Fibroblast of skin of right quadriceps (primary cell): ENCODE measurements at regions not wholly inside any gene's neighbourhood (a gene's known extent, or its start where the extent isn't known, plus 50 kb on each side); places are given as distances from the start of the nearest gene placed in this dataset.
A peak's percentile ranks its signal among the peaks of the same experiment; 100 is the strongest.
"Not testable (repeated sequence)": the region's sequence is repeated elsewhere in the genome, so short reads cannot be mapped to it uniquely, and the experiment has no call there.

Experiments used
- DNase-seq: peaks from one replicate; pipeline ENCODE4 v3.0.0-alpha.2; 2013

DNA sequence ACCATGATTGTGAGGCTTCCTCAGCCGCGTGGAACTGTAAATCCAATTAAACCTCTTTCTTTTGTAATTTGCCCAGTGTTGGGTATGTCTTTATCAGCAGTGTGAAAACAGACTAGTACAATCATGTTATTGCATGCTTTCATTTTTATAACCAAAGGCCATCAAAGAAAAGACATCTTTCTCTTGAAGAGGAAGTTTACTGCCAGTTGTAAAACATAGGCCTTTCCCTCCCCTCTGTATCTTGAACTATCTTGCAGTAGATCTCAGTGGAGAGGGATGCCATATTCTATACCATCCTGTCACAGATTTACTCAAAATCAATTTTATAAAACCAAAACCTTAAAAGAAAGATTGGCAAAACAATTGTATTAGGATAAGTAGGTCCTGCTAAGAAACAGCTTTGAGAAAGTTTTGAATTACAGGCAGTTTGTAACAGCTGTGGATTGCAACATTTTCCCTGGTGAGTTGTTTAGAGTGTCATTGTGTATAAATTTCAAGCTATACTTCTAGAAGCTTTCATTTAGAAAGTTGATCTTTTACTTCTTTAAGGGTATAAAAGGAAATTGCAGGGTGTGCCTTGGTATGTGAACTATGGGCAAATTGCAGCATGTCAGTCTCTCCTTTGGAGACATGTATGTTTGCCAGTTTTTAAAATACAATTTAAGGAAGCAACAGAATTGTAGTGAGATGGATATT, 128.0 kb downstream of the ATP23 start:
- peak; percentile 46 for DNase-seq

DNA sequence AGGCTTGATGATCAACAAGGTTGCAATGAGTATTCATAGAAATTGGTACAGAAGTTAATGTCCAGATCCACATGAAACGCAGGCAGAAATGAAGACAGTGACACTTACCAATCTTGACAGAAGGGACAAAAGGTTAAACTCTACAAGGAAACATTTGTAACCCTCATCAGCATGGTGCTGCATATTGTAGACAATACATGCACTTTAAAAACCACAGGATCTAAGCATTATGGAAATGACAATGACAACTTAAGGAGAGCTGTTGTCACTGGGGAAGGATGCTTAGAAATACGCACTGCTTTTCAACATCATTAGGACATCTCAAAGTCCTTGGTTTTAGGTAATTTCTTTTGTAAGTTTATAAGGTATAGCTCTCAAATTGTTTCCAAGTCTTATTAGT, 130.6 kb downstream of the ATP23 start:
- no peak for DNase-seq

DNA sequence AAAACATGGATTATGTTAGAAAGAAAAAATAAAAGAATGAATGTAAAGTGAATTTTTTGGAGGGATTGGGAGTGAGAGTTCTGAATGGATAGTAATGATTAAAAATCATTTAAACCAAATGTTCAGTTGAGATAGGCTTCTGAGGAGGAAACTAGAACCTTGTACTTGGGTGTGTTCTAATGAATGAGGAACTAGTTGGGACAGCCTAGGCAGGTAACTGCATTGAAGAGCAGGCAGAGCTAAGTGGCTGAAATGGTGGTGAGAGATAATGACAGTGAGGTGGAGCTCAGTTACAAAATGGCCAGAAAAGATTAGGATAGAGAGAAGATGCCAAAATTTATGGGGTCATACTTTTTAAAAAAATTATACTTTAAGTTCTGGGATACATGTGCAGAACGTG, 132.9 kb downstream of the ATP23 start:
- no peak for DNase-seq

DNA sequence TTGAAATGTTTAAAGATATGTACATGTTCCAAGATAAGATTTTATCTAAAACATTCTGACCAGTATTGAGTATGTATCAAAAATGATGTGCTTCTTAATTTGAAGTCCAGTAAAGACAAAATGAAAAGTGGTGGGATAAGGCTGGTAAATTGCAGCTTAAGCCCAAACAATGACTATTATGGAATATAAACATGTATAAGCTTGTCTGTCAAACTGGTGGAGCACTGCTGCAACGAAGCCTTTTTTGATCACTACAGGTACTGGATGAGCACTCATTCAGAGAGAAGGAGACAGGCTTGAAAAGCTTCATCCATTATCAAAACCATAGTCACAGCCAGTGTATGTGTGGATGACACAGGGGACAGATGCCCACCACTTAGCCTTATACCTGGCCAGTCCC, 138.4 kb downstream of the ATP23 start:
- DNase-seq: no peak

DNA sequence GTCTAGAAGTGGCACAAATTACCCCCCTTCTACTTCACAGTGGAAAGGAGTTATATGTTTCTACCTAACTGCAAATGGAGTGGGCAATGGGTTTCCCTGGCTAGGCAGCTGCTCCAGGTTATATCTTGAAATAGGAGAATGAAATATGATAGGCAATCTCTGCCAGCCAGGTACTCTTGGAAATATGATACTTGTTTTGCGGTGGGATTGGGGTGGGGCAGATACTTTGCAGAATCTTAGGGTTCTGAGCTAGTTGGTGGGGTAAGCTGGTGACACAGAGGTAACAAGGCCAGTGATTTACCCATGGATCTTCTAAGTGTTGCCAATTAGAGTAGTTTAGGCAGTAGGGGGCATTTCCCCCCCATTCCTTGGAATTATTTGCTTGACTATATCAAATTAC, 140.1 kb downstream of the ATP23 start:
- no peak for DNase-seq

DNA sequence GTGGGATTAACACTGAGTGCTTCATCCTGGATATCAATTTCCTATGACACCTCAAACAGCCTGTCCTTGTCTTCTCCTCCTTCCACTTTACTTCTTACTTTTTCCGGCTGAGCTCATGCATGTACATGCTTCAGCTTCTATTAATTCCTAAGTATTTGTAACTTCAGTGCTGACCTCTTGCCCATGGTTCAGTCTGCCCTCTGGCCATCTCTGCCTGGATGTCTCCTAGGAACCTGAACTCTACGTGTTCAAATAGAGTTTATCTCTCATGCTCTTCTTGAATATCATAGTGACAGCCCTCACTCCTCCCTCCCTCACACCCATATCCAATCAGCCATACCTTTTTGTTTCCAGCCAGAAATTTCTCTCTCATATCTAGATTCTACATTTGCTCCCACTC, 141.6 kb downstream of the ATP23 start:
- no peak for DNase-seq

DNA sequence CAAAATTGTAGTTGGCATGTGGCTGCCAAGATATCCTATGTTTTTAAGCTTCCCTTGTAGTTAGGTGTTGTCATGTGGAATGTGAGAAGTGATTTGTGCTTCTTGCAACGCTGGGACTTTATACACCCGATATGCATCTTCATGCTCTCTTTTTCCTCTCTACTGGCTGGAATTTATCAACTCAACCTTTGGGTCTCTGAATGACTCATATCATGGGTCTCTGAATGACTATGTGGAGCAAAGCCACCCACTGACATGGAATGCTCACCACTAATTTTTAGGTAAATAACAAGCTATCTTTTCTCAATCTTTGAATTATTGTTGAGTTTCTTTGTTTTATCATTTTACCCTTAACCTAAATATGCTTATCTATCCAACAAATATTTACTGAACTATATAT, 144.6 kb downstream of the ATP23 start:
- DNase-seq: peak; percentile 15

DNA sequence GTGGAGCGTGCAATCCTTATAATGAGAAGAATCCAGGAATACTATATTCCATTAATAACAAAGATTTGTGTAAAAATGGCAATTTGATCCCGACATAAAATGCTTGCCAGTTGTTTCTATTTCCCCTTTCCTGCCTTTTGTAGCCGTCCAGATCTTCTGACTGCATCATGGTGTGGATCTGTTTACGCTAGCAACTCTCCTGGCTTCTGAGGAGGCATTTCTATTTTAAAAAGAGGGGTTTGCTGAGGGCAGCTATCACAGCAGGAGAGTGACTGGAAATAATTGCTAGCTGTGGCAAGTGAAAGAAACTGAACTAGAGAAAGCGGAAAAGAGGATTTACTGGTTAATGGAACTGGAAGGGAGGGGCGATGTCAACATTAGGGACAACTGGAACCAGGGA, 145.6 kb downstream of the ATP23 start:
- no peak for DNase-seq

DNA sequence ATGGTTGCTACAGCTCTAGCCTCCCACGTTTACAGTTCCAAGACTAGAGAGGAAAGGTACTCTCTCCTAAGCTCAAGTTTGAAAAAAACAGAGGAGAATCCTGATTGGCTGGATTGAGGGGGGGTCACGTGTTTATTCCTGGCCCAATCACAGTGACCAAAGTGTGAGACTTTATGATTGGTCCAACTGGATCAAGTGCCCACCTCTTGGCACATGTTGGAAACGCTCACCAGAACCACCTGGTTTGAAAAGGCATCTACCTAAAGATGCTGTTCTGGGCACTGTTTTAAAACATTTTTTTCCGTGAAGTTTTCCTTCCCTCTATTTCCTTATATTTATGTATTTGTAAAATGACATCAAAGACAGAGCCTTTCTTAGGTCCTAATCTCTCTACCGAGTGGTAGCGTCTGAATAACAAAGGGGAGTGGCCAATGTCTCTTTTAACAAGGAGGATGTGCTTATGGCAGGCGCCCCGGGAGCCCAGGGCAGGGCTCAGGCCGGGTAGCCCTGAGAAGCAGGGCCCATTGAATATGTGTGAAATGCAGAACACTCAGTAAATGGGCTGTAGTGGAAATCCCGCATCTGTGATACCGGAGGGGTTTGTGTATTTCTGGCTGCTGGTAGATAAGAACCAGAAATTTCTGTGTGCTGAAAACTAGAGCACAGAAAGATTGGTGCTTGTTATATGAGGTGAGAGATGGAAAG, 146.2 kb downstream of the ATP23 start:
- DNase-seq: no peak

DNA sequence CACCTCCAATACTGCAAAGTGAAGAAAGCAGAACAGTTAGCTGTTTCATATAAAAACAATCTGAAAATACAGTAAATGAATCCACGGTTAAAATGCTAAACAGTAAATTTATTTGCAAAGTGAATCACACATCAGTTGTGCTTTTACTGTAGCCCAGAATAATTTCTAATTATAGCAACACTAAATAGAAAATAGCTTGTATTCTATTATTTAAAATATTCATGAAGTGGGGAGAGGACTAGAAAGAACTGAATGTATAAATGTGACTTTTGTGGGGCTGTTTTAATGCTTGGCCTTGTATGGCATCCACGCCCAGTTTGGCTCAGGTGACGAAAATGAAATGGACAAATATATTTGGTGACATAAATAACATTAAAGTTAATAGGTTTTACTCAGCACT, 148.2 kb downstream of the ATP23 start:
- DNase-seq: no peak

DNA sequence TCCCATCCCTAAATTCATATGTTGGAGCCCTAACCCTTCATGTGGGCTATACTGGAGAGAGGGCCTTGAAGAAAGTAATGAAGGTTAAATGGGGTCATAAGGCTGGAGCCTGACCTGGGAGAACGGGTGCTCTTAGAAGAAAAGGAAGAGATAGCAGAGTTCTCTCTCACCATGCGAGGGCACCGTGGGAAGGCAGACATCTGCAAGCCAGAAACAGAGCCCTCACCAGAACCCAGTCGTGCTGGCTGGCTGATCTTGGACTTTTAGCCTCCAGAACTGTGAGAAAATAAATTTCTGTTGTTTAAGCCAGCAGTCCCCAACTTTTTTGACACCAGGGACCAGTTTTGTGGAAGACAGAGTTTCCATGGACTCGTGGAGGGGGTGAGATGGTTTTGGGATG, 149.3 kb downstream of the ATP23 start:
- DNase-seq: no peak

DNA sequence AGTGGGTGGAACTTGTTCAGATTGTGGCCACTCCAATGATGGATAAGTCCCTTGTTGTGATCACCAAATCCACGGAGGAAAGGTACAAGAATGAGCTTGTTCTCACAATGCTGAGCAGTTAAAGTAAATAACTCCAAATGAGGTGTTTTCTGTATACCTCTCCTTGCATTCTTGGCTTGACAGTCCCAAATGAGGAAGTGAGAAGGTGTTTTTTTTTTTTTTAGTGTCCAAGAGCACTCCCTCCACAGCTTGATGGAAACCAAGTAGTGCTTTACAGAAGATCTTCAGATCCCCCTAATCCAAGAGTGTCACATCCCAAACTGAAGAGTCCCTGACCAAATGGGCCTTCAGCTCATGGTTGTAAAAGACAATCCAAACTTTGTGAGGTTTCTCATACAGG, 153.6 kb downstream of the ATP23 start:
- no peak for DNase-seq

DNA sequence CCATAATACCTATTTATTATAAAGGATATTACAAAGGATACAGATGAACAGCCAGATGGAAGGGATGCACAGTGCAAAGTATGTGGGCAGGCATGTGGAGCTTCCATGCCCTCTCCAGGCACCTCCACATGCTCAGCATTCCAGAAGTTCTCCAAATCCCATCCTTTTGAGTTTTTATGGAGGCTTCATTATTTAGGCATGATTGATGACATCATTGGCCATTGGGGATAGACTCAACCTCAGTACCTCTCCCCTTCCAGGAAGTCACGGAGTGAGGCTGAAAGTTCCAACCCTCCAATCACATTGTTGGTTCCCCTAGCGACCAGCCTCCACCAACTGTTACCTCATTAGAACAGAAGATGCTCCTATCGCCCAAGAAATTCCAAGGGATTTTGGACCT, 156.4 kb downstream of the ATP23 start:
- peak; percentile 1 for DNase-seq

DNA sequence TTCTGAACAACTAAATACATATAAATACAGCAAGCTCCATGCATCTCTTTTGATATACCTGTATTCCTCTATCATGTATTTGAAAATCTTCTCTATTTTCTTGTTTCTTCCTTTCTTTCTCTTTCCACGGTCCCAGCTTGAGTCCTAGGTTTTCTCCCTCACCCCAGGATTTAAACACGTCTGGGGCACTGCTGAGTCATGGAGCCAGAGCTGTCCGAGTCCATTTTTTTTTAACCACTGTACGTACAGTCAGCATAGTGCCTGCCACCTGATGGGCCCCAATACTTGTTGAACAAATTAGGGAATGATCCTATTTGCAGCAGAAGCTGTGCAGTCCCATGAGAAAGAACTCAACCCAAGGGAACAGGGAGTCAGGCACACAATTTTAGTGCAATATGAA, 158.1 kb downstream of the ATP23 start:
- no peak for DNase-seq

DNA sequence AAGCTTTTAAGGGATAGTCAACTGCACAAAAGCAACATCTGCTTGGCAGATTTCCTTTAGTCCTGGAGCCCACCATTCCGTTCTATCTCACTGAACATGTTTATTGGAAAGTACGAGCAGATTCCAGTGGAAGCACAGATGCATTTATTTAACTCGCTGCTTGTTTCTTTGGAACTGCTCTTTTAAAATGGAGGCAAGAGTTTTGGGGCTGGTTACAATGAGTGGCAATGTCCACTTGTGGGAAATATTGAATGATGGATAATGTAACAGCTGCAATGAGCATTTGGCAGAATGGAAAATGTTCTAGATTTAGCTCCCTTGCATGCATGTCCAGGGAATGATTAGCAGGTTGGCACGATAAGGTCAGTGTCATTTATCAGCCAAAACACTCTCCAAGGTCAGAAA, 163.0 kb downstream of the ATP23 start:
- DNase-seq: no peak

DNA sequence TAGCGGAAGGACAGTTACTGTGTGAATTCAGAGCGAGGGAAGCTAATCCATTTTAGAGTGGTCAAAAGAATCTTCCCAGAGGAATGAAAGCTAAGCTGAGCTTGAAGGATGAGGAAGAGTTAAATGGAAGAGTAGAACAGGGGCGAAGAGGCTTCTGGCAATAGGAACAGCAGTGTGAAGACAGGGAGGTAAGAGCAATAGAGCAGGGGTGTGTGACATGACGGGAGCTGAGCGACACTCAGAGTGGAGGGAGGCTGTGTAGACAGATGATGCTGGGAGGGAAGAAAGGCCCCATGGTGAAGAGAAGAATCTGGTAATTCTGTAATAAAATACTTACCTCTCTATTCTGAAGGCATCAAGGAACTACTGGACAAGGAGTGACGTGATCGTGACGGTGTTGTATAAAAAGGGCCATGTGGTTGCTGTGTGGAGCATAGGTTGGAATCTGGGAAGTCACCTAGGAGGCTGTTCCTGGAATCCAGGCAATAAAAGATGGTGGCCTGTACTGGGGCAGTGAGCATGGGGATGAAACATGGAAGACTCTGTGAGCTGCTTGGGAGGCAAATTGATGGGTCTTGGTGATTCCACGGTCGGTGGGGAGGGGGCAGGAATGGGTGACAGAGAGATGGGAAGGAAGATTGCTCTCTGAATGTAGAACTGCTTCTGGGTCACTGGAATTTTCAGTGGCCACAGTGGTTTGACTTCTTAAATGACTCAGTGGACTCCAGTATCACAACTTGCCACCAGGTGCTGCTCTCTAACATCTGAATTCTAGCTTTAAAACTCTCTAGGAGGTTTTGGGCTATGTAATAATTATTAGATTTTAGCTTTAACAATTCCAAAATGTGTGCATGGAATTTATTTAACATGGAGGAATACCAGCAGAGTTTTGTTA, 164.1 kb downstream of the ATP23 start:
- no peak for DNase-seq

DNA sequence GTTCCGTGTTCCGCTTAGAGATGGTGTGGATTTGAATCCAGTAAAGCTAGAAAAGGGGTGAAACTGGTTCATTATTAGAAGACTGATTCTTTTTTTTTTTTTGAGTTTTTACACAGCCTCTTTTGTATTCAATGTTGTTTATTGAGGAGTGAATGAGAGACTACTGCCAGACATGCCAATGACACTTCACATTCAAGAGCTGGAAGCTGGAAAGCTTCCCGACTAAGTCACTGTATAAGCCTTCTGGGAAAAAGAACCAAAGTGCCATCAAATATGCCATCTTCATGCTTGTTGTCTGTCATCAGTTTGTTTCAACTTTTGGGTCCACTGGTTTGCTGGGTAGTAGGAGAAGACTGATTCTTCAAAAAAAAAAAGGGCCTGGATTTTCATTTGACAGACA, 164.8 kb downstream of the ATP23 start:
- DNase-seq: no peak

DNA sequence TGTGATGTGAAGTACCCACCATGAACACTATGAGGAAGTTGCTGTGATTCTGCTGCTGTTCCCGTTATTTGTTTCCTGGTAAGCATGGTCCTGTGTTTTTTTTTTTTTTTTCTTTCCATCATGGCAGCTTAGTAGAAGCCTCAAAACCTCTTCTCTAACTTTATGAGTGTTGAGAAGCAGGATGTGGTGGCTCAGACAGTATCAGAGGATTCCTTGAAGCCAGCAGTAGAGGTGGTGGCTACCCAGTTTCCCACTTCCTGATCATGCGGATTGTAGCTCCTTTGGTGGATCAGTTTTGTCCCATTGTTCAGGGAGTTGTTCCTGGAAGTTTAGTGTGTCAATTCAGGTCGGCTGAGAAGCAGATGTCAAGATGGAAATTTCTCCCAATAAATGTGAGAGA, 175.8 kb downstream of the ATP23 start:
- no peak for DNase-seq

DNA sequence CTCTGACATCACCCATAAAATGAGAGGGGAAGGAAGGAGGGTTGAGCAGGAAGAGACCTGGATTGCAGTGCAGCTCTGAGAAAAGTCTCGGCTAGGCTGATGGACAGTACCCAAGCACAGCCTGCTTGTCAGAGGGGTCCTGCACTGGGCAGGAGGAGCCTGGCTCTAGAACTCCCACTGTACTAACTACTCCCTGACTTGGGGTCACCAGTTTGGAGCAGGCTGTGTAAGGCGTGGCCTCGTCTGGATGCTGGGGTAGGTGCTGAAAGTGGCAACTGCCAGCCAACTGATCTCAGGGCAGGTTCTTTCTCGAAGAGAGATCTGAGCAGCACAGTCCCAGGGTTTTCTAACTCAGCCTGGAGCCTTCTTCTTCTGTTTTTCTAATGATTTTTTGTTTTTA, 176.3 kb downstream of the ATP23 start:
- DNase-seq: no peak

DNA sequence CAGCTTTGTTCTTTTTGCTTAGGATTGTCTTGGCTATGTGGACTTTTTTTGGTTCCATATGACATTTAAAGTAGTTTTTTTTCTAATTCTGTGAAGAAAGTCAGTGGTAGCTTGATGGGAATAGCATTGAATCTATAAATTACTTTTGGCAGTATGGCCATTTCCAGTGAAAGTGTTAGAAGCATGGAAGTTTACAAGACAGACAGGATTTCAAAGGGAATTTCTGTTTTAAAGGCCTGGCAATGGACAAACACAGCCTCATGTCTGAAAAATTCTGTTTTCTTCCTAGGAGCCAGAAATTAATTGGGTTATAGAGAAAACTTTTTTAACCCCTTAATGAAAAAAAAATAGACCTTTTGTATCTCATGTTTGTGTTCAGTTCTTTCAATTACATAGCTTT, 184.4 kb downstream of the ATP23 start:
- DNase-seq: not testable (repeated sequence)

DNA sequence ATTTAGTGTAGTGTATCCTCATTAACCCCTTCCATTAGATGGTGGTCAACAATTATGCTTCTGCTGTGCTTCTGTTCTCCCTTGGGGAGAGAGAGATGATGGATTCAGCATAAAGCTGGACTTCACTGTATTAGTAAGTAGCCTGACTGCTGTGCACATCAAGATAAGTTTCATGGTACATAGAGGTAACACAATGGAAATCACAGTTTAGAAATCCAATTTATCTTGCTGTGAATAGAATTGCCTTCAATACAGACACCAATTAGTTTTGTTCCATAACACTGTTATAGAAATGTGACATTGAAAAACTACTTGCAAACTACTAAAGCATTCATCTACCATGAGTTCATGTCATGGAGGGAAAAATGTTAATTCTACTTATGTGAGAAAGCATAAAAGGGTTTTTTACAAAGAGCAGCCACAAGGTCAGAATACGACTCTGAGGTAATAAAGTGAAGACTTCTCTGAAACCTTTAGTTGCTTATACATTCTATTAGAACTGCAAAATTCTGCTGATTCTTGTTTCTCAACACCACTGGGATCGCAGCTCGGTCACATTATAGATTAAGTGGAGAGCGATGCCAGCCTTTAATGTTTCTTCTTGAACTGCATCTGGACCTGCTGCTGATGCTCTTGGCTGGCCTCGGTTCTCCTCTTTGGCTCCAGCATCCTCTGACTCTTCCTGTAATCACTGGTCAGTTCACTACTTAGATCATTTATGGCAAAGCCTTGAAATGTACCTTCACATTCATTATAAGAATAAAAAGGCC, 190.8 kb downstream of the ATP23 start:
- no peak for DNase-seq

DNA sequence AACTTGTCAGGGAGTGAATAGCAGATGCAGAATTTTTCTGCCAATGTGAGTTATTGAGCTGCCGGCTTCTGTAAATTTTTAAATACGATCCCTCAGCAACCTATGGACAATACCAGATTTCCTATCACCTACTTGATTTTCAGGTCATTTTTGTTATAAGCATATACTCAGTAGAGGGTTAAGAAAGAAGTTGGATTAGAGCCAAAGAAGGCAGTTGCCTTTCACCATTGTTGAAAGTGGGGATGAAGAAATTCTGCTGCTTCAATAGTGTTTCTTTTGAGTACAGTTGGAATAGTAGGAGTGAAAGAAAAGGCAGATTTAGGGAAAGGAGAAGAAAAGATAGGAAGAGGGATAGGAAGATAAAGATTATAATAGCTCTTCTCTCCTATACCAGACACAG, 197.1 kb downstream of the ATP23 start:
- DNase-seq: no peak

DNA sequence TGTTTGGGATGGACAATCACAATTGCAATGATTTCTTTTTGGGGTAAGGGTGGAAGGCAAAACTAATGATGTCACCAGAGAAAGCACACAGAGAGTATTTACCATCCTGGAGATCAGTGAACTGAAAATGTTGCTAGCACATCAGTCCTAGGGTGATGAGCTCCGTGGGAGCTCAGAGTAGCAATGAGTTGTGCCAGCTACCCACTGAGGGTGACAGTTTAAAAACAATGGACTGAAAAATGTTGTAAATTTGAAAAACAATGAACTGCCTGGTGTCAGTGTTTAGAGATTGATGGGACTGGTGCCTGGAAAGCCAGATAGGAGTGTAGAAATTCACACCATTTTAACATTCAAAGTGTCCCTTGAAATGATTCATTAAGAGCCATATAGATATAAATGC, 198.5 kb downstream of the ATP23 start:
- DNase-seq: no peak
